ENCODE measurements at regions not wholly inside any gene's neighbourhood (a gene's known extent, or its start where the extent isn't known, plus 50 kb on each side); places are given as distances from the start of the nearest gene placed in this dataset.

- Histone ChIP-seq H3K4me3 (ENCODE audit: low read depth, low read length) (no peak overlapping the region), H3K27ac (ENCODE audit: low read depth, low read length) (no peak overlapping the region), H3K79me2 (ENCODE audit: control insufficient read depth, insufficient read depth, low read length, unreplicated experiment) (no peaks in the 10 kb centered on the region), H3K27me3 (ENCODE audit: insufficient read depth, low read length) (no peaks in the 10 kb centered on the region), H2AFZ (ENCODE audit: low read length, unreplicated experiment) (no peak overlapping the region), H3K4me1 (ENCODE audit: control insufficient read depth, insufficient read depth, low read length, unreplicated experiment) (no peaks in the 10 kb centered on the region), H3K36me3 (ENCODE audit: insufficient read depth, low read length) (no peaks in the 10 kb centered on the region)
These were observed 253.0 kb downstream of the PCDH20 start for GRCh38 chr13:61162636-61163035.

GRCh38 chr13:61162106-61162505, 253.5 kb downstream of the PCDH20 start:
- H3K4me3 ChIP-seq (ENCODE audit: low read depth, low read length): no peak overlapping the region
- no peaks in the 10 kb centered on the region for H3K4me1 ChIP-seq (ENCODE audit: control insufficient read depth, insufficient read depth, low read length, unreplicated experiment)
- no peak overlapping the region for H3K27ac ChIP-seq (ENCODE audit: low read depth, low read length)
- H3K27me3 ChIP-seq (ENCODE audit: insufficient read depth, low read length): no peaks in the 10 kb centered on the region
- no peaks in the 10 kb centered on the region for H3K36me3 ChIP-seq (ENCODE audit: insufficient read depth, low read length)
- H2AFZ ChIP-seq (ENCODE audit: low read length, unreplicated experiment): no peak overlapping the region
- H3K79me2 ChIP-seq (ENCODE audit: control insufficient read depth, insufficient read depth, low read length, unreplicated experiment): no peaks in the 10 kb centered on the region

GRCh38 chr13:61156753-61157152, 258.9 kb downstream of the PCDH20 start:
- H3K79me2 ChIP-seq (ENCODE audit: control insufficient read depth, insufficient read depth, low read length, unreplicated experiment): no peaks in the 10 kb centered on the region

GRCh38 chr13:61151062-61151461, 264.6 kb downstream of the PCDH20 start:
- Histone ChIP-seq H3K4me3 (ENCODE audit: low read depth, low read length) (no peak overlapping the region), H2AFZ (ENCODE audit: low read length, unreplicated experiment) (no peak overlapping the region), H3K4me1 (ENCODE audit: control insufficient read depth, insufficient read depth, low read length, unreplicated experiment) (no peaks in the 10 kb centered on the region), H3K36me3 (ENCODE audit: insufficient read depth, low read length) (no peaks in the 10 kb centered on the region), H3K79me2 (ENCODE audit: control insufficient read depth, insufficient read depth, low read length, unreplicated experiment) (no peaks in the 10 kb centered on the region), H3K27ac (ENCODE audit: low read depth, low read length) (no peak overlapping the region), H3K27me3 (ENCODE audit: insufficient read depth, low read length) (no peaks in the 10 kb centered on the region)

More at GRCh38 chr13:61156753-61157152, 258.9 kb downstream of the PCDH20 start:
- H3K4me1 ChIP-seq (ENCODE audit: control insufficient read depth, insufficient read depth, low read length, unreplicated experiment): no peaks in the 10 kb centered on the region
- no peak overlapping the region for H2AFZ ChIP-seq (ENCODE audit: low read length, unreplicated experiment)
- no peak overlapping the region for H3K27ac ChIP-seq (ENCODE audit: low read depth, low read length)
- no peaks in the 10 kb centered on the region for H3K36me3 ChIP-seq (ENCODE audit: insufficient read depth, low read length)
- no peaks in the 10 kb centered on the region for H3K27me3 ChIP-seq (ENCODE audit: insufficient read depth, low read length)
- H3K4me3 ChIP-seq (ENCODE audit: low read depth, low read length): no peak overlapping the region

GRCh38 chr13:61149331-61149730, 266.3 kb downstream of the PCDH20 start:
- no peak overlapping the region for H3K27ac ChIP-seq (ENCODE audit: low read depth, low read length)

GRCh38 chr13:61148691-61149315, 266.8 kb downstream of the PCDH20 start:
- Histone ChIP-seq H3K4me1 (ENCODE audit: control insufficient read depth, insufficient read depth, low read length, unreplicated experiment) (no peaks in the 10 kb centered on the region), H3K36me3 (ENCODE audit: insufficient read depth, low read length) (no peaks in the 10 kb centered on the region), H3K4me3 (ENCODE audit: low read depth, low read length) (no peak overlapping the region), H3K27ac (ENCODE audit: low read depth, low read length) (no peak overlapping the region), H3K27me3 (ENCODE audit: insufficient read depth, low read length) (no peaks in the 10 kb centered on the region), H2AFZ (ENCODE audit: low read length, unreplicated experiment) (no peak overlapping the region), H3K79me2 (ENCODE audit: control insufficient read depth, insufficient read depth, low read length, unreplicated experiment) (no peaks in the 10 kb centered on the region)

More at GRCh38 chr13:61149331-61149730, 266.3 kb downstream of the PCDH20 start:
- Histone ChIP-seq H3K27me3 (ENCODE audit: insufficient read depth, low read length) (no peaks in the 10 kb centered on the region), H3K36me3 (ENCODE audit: insufficient read depth, low read length) (no peaks in the 10 kb centered on the region), H3K79me2 (ENCODE audit: control insufficient read depth, insufficient read depth, low read length, unreplicated experiment) (no peaks in the 10 kb centered on the region), H2AFZ (ENCODE audit: low read length, unreplicated experiment) (no peak overlapping the region), H3K4me3 (ENCODE audit: low read depth, low read length) (no peak overlapping the region), H3K4me1 (ENCODE audit: control insufficient read depth, insufficient read depth, low read length, unreplicated experiment) (no peaks in the 10 kb centered on the region)

- H3K79me2 ChIP-seq (ENCODE audit: control insufficient read depth, insufficient read depth, low read length, unreplicated experiment): no peaks in the 10 kb centered on the region
- H3K27ac ChIP-seq (ENCODE audit: low read depth, low read length): no peak overlapping the region
- no peak overlapping the region for H3K4me3 ChIP-seq (ENCODE audit: low read depth, low read length)
- H3K36me3 ChIP-seq (ENCODE audit: insufficient read depth, low read length): no peaks in the 10 kb centered on the region
- H3K4me1 ChIP-seq (ENCODE audit: control insufficient read depth, insufficient read depth, low read length, unreplicated experiment): no peaks in the 10 kb centered on the region
- H2AFZ ChIP-seq (ENCODE audit: low read length, unreplicated experiment): no peak overlapping the region
- no peaks in the 10 kb centered on the region for H3K27me3 ChIP-seq (ENCODE audit: insufficient read depth, low read length)
These were observed 267.4 kb downstream of the PCDH20 start for GRCh38 chr13:61148211-61148610.

- no peaks in the 10 kb centered on the region for H3K27me3 ChIP-seq (ENCODE audit: insufficient read depth, low read length)
- H3K27ac ChIP-seq (ENCODE audit: low read depth, low read length): no peak overlapping the region
- no peaks in the 10 kb centered on the region for H3K4me1 ChIP-seq (ENCODE audit: control insufficient read depth, insufficient read depth, low read length, unreplicated experiment)
- no peak overlapping the region for H2AFZ ChIP-seq (ENCODE audit: low read length, unreplicated experiment)
- H3K36me3 ChIP-seq (ENCODE audit: insufficient read depth, low read length): no peaks in the 10 kb centered on the region
- no peak overlapping the region for H3K4me3 ChIP-seq (ENCODE audit: low read depth, low read length)
- no peaks in the 10 kb centered on the region for H3K79me2 ChIP-seq (ENCODE audit: control insufficient read depth, insufficient read depth, low read length, unreplicated experiment)
These were observed 269.1 kb downstream of the PCDH20 start for GRCh38 chr13:61146571-61146970.

- H3K4me3 ChIP-seq (ENCODE audit: low read depth, low read length): no peak overlapping the region
- H2AFZ ChIP-seq (ENCODE audit: low read length, unreplicated experiment): no peak overlapping the region
- H3K79me2 ChIP-seq (ENCODE audit: control insufficient read depth, insufficient read depth, low read length, unreplicated experiment): no peaks in the 10 kb centered on the region
- H3K27ac ChIP-seq (ENCODE audit: low read depth, low read length): no peak overlapping the region
- H3K36me3 ChIP-seq (ENCODE audit: insufficient read depth, low read length): no peaks in the 10 kb centered on the region
- no peaks in the 10 kb centered on the region for H3K27me3 ChIP-seq (ENCODE audit: insufficient read depth, low read length)
- no peaks in the 10 kb centered on the region for H3K4me1 ChIP-seq (ENCODE audit: control insufficient read depth, insufficient read depth, low read length, unreplicated experiment)
These were observed 269.5 kb downstream of the PCDH20 start for GRCh38 chr13:61146158-61146557.

GRCh38 chr13:61144834-61145593, 270.6 kb downstream of the PCDH20 start:
- Histone ChIP-seq H3K4me1 (ENCODE audit: control insufficient read depth, insufficient read depth, low read length, unreplicated experiment) (no peaks in the 10 kb centered on the region), H3K27ac (ENCODE audit: low read depth, low read length) (no peak overlapping the region), H3K36me3 (ENCODE audit: insufficient read depth, low read length) (no peaks in the 10 kb centered on the region), H3K27me3 (ENCODE audit: insufficient read depth, low read length) (no peaks in the 10 kb centered on the region), H2AFZ (ENCODE audit: low read length, unreplicated experiment) (no peak overlapping the region), H3K4me3 (ENCODE audit: low read depth, low read length) (no peak overlapping the region), H3K79me2 (ENCODE audit: control insufficient read depth, insufficient read depth, low read length, unreplicated experiment) (no peaks in the 10 kb centered on the region)

GRCh38 chr13:61144301-61144700, 271.3 kb downstream of the PCDH20 start:
- Histone ChIP-seq H3K79me2 (ENCODE audit: control insufficient read depth, insufficient read depth, low read length, unreplicated experiment) (no peaks in the 10 kb centered on the region), H3K4me3 (ENCODE audit: low read depth, low read length) (no peak overlapping the region), H3K27me3 (ENCODE audit: insufficient read depth, low read length) (no peaks in the 10 kb centered on the region), H3K4me1 (ENCODE audit: control insufficient read depth, insufficient read depth, low read length, unreplicated experiment) (no peaks in the 10 kb centered on the region), H2AFZ (ENCODE audit: low read length, unreplicated experiment) (no peak overlapping the region), H3K36me3 (ENCODE audit: insufficient read depth, low read length) (no peaks in the 10 kb centered on the region), H3K27ac (ENCODE audit: low read depth, low read length) (no peak overlapping the region)
